GM13976 (cell line): ENCODE measurements at regions not wholly inside any gene's neighbourhood (a gene's known extent, or its start where the extent isn't known, plus 50 kb on each side); places are given as distances from the start of the nearest gene placed in this dataset.

Experiments
- DNase-seq: peaks from one replicate; pipeline ENCODE4 v3.0.0; 2012; ENCODE audit warnings: low spot score
- CTCF ChIP-seq: IDR thresholded peaks from 2 replicates; pipeline ENCODE4 v1.5.1; 2012; ENCODE audit warnings: borderline replicate concordance, mild to moderate bottlenecking; ENCODE audit not compliant: insufficient read depth; ENCODE audit errors: extremely low read depth, missing control alignments, control extremely low read depth
- in situ Hi-C: fragments of 300-500 bp; cut with MboI; formaldehyde crosslinking; loops from one replicate; pipeline ENCODE4 v1.12.0; 2022; ENCODE audit warnings: low sequenced_read_pairs, mixed read lengths, inconsistent platforms; ENCODE audit not compliant: unreplicated experiment

DNA sequence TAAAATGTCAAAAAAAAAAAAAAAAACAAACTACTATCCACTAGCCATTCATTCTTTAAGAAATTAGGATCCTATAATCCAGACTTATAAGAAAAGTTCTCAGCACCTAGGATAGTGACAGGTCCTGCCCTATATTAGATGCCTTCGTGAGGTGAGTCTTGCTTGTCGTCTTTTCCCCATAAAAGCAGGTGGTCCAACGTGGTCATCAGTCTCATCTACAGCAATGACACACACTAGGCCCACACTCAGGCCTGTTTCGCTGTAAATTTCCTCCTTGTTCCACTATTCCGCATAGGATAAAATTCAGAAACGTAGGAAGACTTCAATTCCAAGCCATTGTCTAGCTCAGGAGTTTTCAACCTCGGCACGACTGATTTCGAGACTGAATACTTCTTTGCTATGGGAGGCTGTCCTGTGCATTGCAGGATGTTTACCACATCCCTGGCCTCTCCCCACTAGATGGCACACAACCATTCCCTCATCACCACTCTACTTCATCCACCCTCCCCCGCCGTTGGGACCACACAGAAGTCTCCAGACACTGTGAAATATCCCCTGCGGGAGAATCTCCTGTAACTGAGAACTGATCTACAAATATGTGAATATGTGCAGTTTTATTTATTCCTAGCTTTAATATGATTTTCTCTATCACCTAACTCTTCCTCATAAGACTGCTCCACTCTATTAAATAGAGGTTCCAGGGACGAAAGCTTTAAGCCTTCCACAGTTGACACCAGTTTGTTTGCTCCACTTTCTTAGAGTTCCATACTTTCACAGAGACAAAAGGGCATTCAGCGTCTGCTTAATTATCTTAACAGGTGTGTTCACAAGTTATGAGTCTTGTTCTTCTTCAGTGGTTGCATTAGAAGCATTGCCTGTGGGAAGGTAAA, 346.3 kb downstream of the BMP2 start:
- DNase-seq: no peak
- no peak for TF ChIP-seq CTCF
- in situ Hi-C loops: no loop called here

GRCh38 chr20:7123457-7123856, 356.0 kb downstream of the BMP2 start:
- in situ Hi-C loops: no loop called here
- TF ChIP-seq CTCF: no peak
- DNase-seq: no peak

GRCh38 chr20:7124120-7124519, 356.6 kb downstream of the BMP2 start:
- no peak for TF ChIP-seq CTCF
- DNase-seq: no peak
- in situ Hi-C loops: no loop called here

- DNase-seq: no peak
- in situ Hi-C loops: no loop called here
- no peak for TF ChIP-seq CTCF
These were observed 369.4 kb downstream of the BMP2 start for GRCh38 chr20:7136886-7137285.

DNA sequence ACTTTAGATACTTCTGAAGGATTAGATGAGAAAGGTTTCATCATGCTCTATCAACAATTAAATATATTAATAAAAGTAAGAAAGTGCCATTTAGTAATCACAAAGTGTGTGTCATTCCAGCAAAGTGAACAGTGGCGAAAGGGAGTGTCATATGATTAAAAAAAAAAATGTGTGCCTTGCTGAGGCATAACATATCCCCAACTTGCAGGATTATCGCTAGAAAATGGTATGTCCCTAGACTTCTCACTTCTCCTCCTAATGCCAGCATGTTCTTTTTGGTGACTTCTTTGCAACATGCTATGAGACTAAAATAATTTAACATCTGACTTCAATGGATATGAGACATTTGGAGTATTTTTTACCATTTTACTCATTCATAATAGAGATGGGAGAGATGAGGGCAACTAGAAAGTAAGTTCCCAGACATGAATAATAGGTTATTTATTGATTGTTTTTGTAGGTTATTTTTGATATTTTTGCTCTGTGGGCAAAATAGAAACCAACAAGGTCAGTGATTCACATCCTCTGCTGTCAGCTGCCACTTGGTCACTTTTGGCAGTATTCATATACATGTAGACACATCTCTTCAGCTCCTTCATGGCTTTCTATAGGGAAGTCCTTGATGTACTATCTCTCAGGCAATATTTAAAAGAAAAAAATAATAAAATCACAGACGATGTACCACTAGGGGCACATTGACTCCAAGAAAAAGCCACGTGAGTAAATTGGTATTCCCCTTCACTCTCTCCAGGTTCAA, 370.1 kb downstream of the BMP2 start:
- no peak for DNase-seq
- no peak for TF ChIP-seq CTCF

DNA sequence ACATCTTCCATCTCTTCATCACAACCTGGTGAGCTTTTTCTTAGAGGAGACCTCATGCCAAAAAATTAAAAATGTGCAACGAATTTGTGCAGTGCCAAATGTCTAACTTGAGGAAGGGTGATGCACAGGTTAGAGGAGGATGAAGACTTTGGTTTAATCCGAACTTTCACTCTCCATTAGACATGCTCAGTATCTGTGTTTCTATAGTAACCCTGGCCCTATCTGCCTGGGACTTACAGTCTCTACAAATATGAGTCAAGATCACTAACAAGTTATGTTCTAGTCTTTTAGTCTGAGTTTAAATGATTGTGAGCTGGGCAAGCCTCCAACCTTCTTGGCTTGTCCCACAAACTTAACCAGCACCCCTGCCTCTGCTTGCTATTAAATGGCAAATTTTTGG, 377.0 kb downstream of the BMP2 start:
- in situ Hi-C loops: no loop called here
- DNase-seq: no peak
- no peak for TF ChIP-seq CTCF

More for the DNA sequence above, 370.1 kb downstream of the BMP2 start:
- in situ Hi-C loops: no loop called here
